HEK293T (cell line): ENCODE measurements at regions not wholly inside any gene's neighbourhood (a gene's known extent, or its start where the extent isn't known, plus 50 kb on each side); places are given as distances from the start of the nearest gene placed in this dataset.

ENCODE experiments used
- BHLHE40 ChIP-seq: fragments of 450-650 bp; IDR thresholded peaks from 2 replicates; pipeline ENCODE4 v1.6.1; 2016; ENCODE audit warnings: mild to moderate bottlenecking, moderate library complexity, borderline replicate concordance
- CTBP1 ChIP-seq: fragments of 450-650 bp; IDR thresholded peaks from 2 replicates; pipeline ENCODE4 v1.6.1; 2016; ENCODE audit warnings: borderline replicate concordance
- ELF4 ChIP-seq: fragments of 450-650 bp; IDR thresholded peaks from 2 replicates; pipeline ENCODE4 v1.6.1; 2017; ENCODE audit warnings: antibody characterized with exemption
- FOXA1 ChIP-seq: fragments of 450-650 bp; IDR thresholded peaks from 2 replicates; pipeline ENCODE4 v1.6.1; 2016; ENCODE audit warnings: mild to moderate bottlenecking
- FOXK2 ChIP-seq: fragments of 450-650 bp; IDR thresholded peaks from 2 replicates; pipeline ENCODE4 v1.6.1; 2016; ENCODE audit warnings: mild to moderate bottlenecking
- FOXM1 ChIP-seq: fragments of 450-650 bp; IDR thresholded peaks from 2 replicates; pipeline ENCODE4 v1.6.1; 2017; ENCODE audit warnings: mild to moderate bottlenecking, borderline replicate concordance
- L3MBTL2 ChIP-seq: fragments of 450-650 bp; conservative IDR thresholded peaks from 2 replicates; pipeline ENCODE4 v1.6.1; 2016; ENCODE audit warnings: mild to moderate bottlenecking
- LEF1 ChIP-seq: fragments of 450-650 bp; IDR thresholded peaks from 2 replicates; pipeline ENCODE4 v1.6.1; 2017; ENCODE audit warnings: mild to moderate bottlenecking, borderline replicate concordance
- NFRKB ChIP-seq: fragments of 450-650 bp; IDR thresholded peaks from 2 replicates; pipeline ENCODE4 v1.6.1; 2016; ENCODE audit warnings: mild to moderate bottlenecking, moderate library complexity
- PKNOX1 ChIP-seq: fragments of 450-650 bp; IDR thresholded peaks from 2 replicates; pipeline ENCODE4 v1.6.1; 2016
- SP1 ChIP-seq: fragments of 450-650 bp; IDR thresholded peaks from 2 replicates; pipeline ENCODE4 v1.6.1; 2017
- SUZ12 ChIP-seq: fragments of 450-650 bp; IDR thresholded peaks from 2 replicates; pipeline ENCODE4 v1.6.1; 2016; ENCODE audit warnings: mild to moderate bottlenecking
- TARDBP ChIP-seq: fragments of 450-650 bp; IDR thresholded peaks from 2 replicates; pipeline ENCODE4 v1.6.1; 2016

GRCh38 chr2:34785206-34785785 is 1186.2 kb upstream of the FAM98A start:
- TF ChIP-seq ELF4 (no peak), NFRKB (no peak), SUZ12 (no peak), LEF1 (no peak), SP1 (no peak), BHLHE40 (no peak), PKNOX1 (no peak), FOXM1 (no peak), L3MBTL2 (no peak), CTBP1 (no peak), TARDBP (no peak), FOXA1 (no peak), FOXK2 (no peak)
